Left renal cortex interstitium (tissue), 4 donors: ENCODE measurements at regions not wholly inside any gene's neighbourhood (a gene's known extent, or its start where the extent isn't known, plus 50 kb on each side); places are given as distances from the start of the nearest gene placed in this dataset.
"Not testable (repeated sequence)": the region's sequence is repeated elsewhere in the genome, so short reads cannot be mapped to it uniquely, and the experiment has no call there.

Source experiments
- DNase-seq, 4 donors: peaks; one replicate each; pipeline ENCODE4 v3.0.0-alpha.2; 2013; ENCODE audit warnings: low read depth in 4 of 4, low spot score in 2 of 4, missing footprints in 1 of 4

- DNase-seq = no peak
Observed at GRCh38 chr4:184962125-184962638, 56.1 kb upstream of the HELT start.

- DNase-seq = not testable (repeated sequence)
Observed at GRCh38 chr4:184965230-184966050, 52.9 kb upstream of the HELT start.

- not testable (repeated sequence) for DNase-seq
Observed at GRCh38 chr4:184966051-184966691, 52.1 kb upstream of the HELT start.

GRCh38 chr4:184967699-184968098 is 50.6 kb upstream of the HELT start:
- not testable (repeated sequence) for DNase-seq

- no peak for DNase-seq
Observed at GRCh38 chr4:184968366-184968765, 49.9 kb upstream of the HELT start.
